ENCODE measurements at regions not wholly inside any gene's neighbourhood (a gene's known extent, or its start where the extent isn't known, plus 50 kb on each side); places are given as distances from the start of the nearest gene placed in this dataset.

- DNase-seq (ENCODE audit: low spot score) = no peak
Measured at GRCh38 chr1:56222914-56223540, 356.3 kb downstream of the PLPP3 start.

- no peak for DNase-seq (ENCODE audit: low spot score)
Measured at GRCh38 chr1:56220021-56220420, 359.3 kb downstream of the PLPP3 start.

GRCh38 chr1:56218023-56218422, 361.3 kb downstream of the PLPP3 start:
- DNase-seq (ENCODE audit: low spot score) = no peak

- peak; percentile 56 for DNase-seq (ENCODE audit: low spot score)
Measured at GRCh38 chr1:56216218-56216617, 363.1 kb downstream of the PLPP3 start.

DNA sequence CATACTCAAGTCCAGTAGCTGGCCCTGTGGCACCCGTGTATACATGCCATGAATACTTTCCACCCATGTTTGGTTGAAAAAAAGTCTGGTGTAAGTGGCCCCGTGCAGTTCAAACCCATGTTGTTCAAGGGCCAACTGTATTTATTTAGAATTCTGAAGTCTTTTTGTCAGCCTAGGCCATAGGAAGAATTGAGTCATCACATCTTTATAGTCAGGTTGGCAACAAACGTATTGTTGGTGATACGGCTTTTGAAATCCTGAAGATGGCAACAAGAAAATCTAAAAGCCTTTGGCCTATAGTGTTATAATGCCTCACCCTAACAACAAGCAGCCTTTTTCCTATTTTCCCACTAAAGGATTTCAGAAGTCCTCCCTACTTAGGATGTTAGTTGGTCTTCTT, 363.6 kb downstream of the PLPP3 start:
- DNase-seq (ENCODE audit: low spot score) = no peak

- DNase-seq (ENCODE audit: low spot score) = no peak
Measured at GRCh38 chr1:56215086-56215485, 364.3 kb downstream of the PLPP3 start.

DNA sequence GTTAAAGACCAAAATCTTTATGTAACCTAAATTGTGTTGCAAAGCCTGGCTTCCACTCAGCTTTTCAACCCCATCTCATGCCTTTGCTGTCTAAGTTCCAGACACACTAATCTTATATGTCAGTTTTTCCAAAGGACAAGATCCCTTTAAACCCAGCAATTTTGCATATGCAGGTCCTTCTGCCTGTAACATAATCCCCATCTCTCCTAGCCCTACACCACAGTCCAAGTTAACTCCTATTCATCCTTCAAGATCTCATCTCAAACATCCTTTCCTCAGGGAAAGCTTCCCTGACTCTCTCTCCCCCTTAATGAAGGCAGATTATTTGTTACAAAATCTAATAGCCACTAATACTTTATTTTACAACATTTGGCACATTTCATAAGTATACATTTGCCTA, 366.3 kb downstream of the PLPP3 start:
- no peak for DNase-seq (ENCODE audit: low spot score)

GRCh38 chr1:56212143-56212542, 367.2 kb downstream of the PLPP3 start:
- DNase-seq (ENCODE audit: low spot score) = no peak

DNA sequence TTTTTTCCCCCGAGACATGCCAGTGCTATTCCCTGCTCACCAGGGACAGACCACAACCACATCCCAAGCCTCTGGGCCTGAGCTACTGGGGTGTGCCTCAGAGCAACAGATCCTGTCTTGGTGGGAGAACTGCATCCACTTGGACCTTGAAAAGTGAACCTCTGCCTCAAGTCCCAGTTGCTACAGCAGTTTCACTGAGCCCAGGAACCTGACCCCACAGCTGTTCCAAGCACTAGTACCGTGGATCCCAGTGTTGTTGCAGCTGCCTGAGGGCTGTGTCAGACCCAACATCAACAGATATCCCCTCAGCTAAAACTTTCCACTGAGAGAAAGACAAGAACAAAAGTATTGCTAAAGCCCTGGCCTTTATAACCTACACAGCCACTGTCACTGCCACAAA, 373.0 kb downstream of the PLPP3 start:
- DNase-seq (ENCODE audit: low spot score) = no peak

DNA sequence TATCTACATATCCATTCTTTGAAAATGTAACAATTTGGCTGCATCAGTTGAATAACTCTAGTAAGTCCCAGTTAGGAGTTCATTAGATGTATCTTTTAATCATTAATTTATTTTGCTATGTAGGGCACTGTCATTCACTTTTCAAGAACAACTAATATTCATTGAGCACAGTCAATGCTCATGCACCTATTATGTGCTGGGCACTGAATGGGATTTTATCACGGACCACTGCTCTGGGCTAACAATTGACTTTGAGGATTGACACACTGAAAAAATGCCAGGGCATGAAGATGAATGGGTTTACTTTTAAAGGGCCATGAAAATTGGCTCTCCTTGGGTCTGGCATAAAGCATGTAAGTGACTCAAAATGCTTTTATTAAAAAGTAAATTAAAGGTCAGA, 375.2 kb downstream of the PLPP3 start:
- no peak for DNase-seq (ENCODE audit: low spot score)

DNA sequence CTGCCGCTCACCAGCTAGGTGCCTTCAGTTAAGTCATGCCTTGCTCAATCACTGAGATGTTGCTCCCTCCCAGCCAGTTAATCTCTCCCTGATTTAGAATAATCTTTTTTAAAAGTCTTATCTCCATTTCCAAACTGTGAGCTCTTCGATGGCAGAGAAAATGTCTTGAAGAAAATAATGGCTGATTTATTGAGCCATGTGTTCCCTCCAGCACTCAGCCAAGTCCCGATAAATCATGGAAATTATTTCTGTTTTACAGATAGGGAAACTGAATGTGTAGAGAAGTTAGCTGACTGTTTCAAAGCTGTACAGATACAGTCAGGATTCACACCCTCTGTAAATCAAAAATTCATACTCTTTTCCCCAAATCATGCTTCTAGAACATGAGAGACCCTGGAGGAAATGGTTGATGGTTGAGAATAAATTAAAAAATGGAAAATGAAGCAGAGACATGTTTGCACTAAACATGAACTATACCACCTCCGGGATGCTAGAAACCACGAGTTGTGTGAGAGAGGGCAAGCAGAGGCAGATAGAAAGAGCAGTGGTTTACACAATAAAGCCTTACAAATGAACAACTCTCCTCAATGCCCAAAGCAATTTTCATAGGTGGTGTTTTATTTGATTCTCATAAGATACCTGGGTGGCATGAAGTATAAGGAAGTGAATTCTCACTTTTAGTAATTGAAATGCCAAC, 376.4 kb downstream of the PLPP3 start:
- no peak for DNase-seq (ENCODE audit: low spot score)

DNA sequence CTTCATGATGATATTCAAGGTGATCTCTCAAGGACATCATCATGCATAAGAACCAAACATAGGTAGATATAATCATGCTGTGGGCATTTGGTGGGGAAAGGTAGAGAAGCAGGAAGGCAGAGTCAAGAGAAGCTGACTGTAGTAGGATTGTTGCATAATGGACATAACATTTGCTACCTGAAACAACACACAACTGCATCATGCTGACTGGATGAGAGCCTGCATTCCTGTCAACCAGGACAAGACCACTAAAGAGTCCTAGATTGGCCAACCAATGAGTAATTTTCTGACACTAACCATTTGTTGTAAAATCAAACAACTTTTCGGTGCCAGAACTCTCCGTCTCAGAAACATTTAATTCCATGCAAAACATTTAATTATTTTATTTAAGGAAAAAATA, 377.2 kb downstream of the PLPP3 start:
- DNase-seq (ENCODE audit: low spot score) = no peak

- DNase-seq (ENCODE audit: low spot score) = no peak
Measured at GRCh38 chr1:56200896-56201295, 378.5 kb downstream of the PLPP3 start.

DNA sequence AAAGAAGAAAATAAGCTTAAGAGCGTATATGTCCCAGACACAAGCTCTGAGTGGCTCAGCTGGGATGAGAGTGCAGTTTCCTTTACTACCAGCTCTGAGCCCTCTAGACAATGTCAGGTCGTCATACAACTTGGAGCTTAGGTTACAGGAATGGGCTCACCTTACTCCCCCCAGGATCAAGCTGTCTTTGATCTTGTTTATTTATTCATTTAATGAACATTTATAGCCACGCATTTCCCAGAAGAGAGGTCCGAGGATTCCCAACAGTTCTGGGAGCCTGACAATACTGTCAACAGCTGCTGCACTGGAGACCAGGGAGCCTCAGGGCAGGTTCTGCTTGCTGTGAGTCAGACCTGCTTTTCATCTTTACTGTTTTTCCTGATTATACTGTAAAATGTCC, 378.9 kb downstream of the PLPP3 start:
- DNase-seq (ENCODE audit: low spot score) = peak; percentile 13

- DNase-seq (ENCODE audit: low spot score) = no peak
Measured at GRCh38 chr1:56199956-56200355, 379.4 kb downstream of the PLPP3 start.

DNA sequence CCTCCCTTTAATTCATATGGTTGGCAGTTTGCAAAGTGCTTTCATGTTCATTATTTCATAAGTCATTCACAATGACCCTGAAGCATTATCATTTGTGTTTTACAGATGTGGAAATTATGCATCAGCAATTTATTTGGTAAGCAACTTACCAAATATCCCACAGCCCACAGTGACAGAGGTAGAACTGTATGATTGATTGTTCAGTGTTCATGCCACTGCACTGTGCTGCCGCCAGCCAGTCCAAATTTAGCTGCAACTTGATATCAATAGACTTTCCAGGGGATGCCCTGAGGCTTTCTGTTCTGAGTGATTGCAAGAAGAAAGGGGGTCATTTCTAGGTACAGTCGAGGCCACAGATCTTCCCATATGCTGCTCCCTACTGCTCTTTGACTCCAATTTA, 380.3 kb downstream of the PLPP3 start:
- no peak for DNase-seq (ENCODE audit: low spot score)

- no peak for DNase-seq (ENCODE audit: low spot score)
Measured at GRCh38 chr1:56197946-56198345, 381.4 kb downstream of the PLPP3 start.

GRCh38 chr1:56196839-56197238, 382.5 kb downstream of the PLPP3 start:
- no peak for DNase-seq (ENCODE audit: low spot score)

GRCh38 chr1:56194701-56195300, 384.6 kb downstream of the PLPP3 start:
- peak; percentile 61 for DNase-seq (ENCODE audit: low spot score)

DNA sequence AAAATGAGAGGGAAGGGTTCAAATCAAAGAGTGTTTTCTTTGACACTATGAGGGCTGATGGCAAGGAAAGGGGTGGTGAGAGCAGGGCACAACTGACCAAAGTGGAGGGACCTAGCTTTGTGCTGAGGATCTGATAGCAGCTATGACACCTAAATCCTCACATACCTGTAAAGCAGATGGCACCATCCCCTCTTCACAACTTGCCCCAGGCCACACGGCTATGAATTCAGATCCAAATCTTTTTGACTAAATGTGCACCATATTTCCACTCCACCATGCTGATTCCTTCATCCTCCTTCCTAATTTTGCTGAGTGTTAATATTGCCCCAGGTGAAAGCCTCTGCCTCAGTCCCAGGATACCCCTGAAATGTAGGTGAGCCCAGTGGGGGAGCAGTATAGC, 385.7 kb downstream of the PLPP3 start:
- no peak for DNase-seq (ENCODE audit: low spot score)

- DNase-seq (ENCODE audit: low spot score) = peak; percentile 19
Measured at GRCh38 chr1:56191369-56191768, 388.0 kb downstream of the PLPP3 start.

GRCh38 chr1:56190806-56191365, 388.5 kb downstream of the PLPP3 start:
- DNase-seq (ENCODE audit: low spot score) = peak; percentile 50

Data from GM03348 (cell line).